HG02840 (cell line): ENCODE measurements at regions not wholly inside any gene's neighbourhood (a gene's known extent, or its start where the extent isn't known, plus 50 kb on each side); places are given as distances from the start of the nearest gene placed in this dataset.

Source experiments
- ATAC-seq: cut with Tn5 transposase; IDR thresholded peaks from one replicate; pipeline ENCODE4 v1.9.1; 2021; ENCODE audit warnings: mild to moderate bottlenecking, moderate library complexity, moderate number of reproducible peaks; ENCODE audit not compliant: unreplicated experiment, low FRiP score

DNA sequence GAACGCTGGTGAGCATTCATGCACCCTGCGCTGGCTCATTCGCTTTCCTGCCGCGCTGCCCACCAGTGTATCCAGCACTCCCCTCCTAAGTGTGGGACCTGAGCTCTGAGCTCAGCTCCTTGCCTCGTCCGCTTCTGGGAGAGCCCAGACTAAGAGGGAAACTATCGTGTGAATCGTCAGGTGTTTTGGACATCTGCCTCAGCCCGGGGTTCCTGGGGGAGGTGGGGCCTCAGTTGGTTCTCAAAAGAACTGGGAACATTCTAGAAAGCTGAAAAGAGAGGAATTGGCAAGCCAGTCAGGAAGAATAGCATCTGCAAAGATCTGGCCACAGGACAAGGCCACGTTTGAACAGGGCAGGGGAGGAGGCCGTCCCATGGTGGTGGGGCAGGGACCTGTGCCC is 205.4 kb upstream of the CIBAR2 start:
- ATAC-seq: no peak

DNA sequence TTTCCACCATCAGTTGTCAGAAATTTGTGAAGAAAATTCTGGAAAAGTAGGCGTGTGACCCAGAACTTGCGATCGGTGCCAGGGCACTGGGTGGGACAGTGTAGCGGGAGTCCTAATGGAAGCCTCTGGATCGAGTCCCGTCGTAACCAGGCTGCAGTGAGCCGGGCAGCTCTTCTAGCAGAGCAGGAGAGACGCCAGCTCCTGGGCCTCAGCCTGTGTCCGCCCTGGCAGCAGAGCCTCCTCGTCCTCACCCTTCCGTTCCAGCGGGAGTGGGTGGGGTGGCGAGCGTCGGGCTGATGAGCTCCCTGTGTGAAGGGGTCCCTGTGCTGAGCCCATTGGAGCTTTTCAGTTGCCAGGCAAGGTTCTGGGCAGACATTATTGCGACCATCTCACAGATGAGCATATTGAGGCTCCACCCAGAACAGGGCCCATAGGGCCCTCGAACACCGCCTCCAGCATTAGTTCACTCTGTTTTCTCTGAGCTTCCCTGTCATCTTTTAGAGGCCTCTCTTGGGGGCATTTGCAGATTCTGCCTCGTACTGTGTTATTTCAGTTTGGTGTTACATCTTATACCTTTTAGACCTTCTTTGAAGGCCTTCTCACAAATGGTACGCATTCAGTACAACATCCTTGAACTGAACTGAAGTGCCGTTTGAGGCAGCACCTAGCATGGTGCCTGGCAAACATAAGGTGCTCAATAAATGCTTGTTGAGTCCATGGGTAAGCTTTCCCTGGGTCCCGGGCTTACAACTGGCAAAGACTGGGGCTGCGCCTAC is 207.1 kb upstream of the CIBAR2 start:
- ATAC-seq: no peak

DNA sequence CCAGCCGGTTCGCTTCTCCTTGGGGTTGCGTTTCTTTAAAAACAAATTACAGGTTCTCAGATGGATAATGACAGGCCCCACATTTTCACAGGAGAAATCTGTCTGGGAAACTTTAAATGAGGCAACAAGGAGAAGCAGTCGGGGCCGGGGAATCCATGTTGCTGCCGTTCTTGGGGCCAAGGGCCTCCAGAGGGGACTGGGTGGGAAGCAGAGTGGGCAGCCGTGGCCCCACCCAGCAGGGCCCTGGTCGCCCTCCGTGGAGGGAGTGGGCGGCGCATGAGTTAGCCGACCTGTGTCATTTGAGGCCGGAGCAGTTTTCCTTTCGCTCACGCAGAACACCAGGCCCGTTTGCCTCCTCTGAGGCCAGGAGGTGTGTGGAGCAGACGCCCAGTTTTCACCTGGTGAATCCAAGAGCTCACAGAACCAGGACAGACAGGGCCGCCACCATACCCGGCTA is 207.7 kb upstream of the CIBAR2 start:
- no peak for ATAC-seq

DNA sequence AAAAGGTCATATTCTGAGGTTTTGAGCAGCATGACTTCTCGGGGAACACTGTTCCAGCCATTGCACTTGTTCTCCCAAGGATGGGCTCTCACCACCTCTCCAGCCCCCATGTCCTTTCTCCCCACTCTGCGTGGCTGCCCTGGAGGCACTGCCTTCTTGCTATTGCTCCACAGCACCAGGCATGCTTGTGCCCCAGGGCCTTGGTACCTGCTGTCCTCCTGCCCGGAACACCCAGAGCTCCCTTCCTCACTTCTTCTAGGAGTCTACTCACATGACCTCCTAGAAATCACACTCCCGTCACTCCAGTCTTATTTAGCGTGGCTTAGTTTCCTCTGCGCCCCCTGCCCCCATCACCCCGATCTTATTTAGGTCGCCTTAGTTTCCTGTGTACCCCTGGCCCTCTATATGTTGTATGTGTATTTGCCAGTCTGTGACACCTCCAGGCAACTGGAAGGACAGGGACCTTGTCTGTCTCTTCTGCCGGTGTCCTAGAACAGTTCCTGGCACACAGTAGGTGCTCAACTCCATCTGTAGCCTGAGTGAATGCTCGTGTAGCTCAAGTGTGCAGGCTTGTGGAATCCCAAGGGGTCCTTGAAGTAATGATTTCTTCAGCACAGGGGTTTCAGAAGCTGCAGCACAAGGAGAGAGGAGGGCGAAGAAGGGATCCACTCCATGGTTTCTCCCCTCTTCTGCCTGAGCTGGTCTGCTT is 208.6 kb upstream of the CIBAR2 start:
- no peak for ATAC-seq

DNA sequence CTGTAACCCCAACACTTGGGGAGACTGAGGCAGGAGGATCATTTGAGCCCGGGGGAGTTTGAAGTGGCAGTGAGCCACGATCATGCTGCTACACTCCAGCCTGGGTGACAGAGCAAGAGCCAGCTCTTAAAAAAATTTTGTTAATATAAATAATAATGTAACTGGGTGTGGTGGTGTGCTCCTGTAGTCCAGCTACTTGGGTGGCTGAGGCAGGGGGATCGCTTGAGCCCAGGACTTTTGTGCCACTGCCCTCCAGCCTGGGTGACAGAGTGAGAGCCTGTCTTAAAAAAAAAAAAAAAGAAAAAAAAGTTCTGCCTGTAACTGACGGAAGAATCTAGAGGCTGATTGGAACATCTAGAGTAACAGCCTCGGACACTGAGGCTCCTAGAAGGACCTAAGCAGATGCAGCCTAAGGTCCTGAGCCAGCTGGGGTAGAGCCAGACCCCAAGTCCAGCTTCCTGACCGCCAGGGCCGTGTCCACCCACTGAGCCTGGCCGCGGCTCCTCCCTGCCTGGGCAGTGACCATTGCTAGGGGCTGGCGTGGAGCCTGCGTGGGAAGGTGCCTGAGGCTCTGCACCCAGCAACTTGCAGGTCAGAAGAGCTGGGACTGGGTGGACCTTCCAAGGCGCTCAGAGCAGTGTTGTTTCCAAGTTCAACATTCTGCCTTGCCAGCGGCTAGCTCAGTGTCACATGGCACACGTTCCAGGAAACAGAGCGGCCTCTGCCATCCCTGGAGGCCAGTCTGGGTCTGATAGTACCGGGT is 209.4 kb upstream of the CIBAR2 start:
- no peak for ATAC-seq

DNA sequence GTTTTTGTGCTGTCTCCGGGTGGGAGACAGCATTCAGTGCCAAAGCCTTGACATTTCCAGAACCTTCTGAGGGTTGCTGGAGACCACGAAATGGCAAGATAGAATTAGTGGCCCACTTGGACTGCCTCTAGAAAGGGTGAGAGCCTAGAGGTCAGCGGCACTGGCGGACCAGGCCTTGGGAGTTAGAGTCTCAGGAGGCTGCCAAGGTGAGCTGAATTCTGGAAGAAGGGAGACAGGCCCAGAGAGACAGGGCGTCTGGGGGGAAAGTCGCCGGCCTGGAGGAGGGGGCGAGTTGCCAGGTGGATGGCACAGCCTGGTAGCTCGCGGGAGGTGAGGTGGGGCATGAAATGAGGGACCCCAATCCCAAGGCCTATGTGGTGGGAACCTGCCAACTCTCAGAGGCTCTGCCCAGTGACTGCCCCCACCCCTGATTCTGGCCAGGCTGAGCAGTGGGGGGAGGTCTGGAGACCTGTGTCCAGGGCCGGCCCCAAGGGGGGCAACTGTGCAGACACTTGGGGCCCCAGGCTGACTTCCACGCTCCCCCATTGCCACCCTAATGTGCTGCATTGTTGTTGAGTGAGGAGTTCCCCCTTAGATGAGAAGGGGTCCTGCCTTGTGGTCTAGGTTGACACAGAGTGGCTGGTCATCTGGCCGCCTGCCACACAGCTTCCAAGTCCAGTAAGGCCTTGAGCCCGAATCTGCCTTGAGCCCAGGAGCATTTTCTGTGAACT is 211.1 kb upstream of the CIBAR2 start:
- no peak for ATAC-seq

DNA sequence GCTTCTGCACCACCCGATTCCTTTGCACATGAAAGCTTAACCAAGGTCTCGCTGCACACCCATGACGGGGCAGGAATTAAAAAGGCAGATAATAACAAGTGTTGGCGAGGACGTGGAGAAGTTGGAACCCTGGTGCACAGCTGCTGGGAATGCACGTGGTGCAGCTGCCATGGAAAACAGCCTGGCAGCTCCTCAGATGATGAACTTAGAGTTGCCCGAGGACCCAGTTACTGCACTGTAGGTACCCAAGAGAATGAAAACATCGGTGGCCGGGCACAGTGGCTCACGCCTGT is 211.6 kb upstream of the CIBAR2 start:
- ATAC-seq: no peak

DNA sequence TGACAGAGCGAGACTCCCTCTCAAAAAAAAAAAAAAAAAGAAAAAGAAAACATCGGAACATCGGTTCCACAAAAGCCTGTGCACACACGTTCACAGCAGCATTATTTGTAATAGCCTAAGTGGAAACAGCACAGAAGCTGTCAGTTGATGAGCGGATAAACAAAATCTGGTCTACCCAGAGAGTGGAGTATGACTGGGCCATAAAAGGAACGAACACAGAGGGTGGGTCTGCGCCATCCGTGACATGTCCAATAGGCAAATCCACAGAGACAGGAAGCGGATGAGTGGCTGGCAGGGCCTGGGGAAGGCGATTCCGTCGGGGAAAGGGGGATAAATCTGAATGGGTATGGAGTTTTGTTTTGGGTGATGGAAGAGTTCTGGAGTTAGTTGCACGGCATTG is 212.2 kb upstream of the CIBAR2 start:
- ATAC-seq: no peak

DNA sequence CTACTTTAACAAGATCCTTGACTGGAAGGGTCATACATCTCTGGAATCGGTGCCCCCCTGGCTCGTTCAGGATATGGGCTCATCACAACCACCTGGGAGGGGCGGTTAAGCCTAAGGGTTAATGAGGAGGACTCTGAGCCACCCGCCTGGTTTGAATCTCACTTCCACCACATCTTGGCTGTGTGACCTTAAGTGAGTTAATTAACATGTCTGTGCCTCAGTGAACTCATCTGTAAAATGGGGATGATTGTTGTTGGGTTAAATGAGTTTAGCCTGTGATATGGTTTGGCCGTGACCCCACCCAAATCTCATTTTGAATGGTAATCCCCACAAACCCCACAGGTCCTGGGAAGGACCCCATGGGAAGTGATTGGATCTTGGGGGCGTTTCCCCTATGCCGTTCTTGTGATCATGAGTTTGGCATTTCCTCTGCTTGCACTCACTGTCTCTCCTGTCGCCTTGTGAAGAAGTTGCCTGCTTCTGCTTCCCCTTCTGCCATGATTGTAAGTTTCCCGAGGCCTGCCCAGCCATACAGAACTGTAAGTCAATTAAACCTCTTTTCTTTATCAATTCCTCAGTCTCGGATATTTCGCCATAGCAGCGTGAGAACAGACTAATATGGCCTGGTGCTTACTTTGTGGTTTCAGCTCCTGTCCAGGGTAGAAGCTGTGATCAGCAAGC is 214.0 kb upstream of the CIBAR2 start:
- no peak for ATAC-seq

DNA sequence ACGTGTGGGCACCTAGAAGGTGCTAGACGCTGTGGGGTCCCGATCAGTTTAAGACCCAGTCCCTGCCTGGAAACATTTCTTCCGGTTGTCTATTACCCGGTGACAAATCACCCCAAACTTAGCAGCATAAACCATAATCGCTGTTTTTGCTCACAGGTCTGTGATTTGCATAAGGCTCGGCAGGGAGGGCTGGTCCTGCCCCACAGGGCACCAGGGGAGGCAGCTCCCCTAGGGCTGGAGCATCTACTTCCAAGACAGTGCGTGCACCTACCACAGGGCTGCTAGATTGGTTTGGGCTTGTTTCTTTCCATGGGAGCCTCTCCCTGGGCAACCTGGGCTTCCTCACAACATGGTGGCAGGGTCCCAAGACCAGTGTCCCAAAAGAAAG is 214.5 kb upstream of the CIBAR2 start:
- no peak for ATAC-seq

DNA sequence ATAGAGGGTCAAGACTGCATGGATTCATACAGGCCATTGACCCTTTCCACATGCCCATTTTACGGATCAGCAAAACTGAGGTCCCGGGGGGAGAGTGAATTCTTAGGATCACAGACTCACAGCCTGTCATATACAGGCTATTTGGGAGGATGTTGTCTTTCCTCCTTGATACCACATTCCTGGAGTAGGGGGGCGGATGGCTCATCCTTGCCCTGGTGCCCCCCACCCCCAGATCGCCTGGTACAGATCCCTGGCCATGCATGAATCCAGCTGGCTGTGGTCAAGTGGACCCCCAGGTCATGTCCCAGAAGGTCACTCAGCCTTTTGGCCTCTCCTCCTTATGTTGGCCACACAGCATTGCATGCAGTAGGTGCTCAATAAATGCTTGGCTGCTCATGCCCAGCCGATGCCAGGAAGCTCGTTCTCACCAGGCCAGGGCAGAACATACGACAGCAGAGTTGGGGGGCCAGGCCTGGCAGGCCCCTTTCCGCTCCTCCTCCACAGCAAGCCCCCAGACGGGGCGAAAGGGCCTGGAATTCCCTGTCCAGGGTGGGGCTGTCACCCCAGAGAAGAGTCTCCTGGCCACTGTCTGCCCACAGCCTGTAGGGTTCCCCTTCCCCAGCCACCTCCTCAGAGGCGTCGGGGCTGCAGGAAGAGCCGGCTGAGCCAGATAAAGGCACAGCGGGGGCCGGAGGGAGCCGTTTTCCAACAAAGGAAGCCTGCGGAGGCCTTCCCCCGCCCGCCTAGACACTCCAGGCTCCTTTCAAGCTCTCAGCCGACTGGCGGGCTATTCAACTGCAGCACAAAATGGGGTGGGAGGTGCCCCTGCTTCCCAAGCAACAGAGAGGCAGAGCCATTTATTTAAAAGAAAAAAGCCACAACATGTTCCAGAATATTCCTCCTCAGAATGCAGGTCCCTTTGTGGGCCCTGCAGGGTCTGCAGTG is 215.7 kb upstream of the CIBAR2 start:
- no peak for ATAC-seq

DNA sequence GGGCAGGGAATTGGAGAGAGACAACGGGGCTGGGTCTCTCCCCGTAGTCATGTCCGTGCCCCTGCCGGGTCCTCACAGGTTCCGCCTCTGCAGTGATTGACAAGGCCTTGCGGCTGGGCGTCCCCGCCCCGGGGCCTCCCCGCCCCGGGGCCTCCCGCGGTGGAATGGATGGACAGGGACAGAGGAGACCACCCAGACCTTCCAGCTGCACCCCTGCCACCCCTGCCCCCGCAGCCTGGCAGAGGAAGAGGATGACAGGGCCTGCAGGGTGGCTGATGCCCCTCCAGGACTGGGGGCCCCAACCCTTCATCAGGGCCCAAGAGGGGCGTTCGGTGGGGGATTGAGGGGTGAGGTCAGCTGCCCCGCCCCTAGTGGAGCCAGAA is 216.4 kb upstream of the CIBAR2 start:
- ATAC-seq: no peak

DNA sequence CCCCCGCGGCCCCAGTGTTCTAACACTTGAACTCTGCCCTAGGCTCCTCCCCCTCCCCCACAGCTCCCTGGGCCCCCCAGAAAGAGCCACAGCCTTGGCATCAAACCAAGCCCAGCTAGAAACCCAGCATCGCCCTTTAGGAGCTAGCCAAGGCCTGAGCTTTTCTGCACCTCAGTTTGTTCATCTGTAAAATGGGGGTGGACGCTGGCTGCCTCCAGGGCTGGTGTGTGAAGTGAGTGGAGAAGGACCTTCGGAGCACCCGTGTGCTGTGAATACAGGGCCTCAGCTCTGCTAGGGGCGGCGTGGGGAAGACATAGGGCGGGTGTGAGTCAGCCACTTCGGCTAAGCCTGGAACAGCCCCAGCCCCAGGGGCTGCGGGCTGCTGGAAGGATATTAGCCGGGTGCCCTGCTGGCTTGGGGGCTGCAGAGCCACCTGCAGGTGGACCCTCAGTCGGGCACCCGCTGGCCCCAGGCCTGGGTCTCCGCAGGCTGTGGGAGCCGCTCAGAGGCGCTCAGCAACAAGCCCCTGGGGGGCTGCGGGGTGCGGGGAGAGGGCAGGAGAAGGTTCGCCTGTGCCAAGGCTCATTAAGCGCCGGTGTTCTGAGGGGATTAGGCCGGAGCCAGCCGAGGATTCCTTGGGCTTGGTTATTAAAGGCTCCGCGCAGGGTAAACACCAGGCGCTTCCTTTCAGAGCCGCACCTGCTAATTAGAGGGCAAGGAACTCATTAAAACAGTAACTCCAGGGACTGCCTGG is 217.0 kb upstream of the CIBAR2 start:
- ATAC-seq: no peak

DNA sequence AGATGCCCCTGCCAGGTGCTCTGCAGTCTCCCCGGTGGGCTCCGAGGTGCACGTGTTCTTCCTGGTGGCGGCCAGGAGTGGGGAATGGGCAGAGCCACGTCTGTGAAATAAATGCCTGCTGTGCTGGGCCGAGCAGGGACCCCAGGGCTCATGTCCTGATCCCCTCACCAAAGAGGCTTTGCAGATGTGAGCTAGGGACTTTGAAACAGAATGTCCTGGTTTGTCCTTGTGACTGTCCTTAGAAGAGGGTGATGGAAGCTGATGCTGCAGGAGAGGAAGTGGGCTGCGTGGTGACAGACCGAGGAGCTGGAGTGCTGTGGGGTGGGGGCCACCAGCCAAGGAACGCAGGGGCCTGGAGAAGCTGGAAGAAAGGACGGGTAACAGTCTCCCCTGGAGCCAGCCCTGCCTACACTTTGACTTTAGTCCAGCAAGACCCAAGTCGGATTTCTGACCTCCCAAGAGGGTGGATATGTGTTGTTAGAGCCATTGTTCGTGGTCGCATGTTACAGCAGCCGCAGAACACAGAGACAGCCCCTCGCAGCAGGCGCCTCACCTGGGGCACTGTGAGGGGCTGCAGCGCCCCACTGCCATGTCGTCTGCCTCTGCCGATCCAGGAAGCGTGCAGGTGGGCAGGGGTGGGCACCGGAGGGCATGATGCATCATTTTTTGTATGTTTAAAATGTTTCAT is 217.9 kb upstream of the CIBAR2 start:
- no peak for ATAC-seq

DNA sequence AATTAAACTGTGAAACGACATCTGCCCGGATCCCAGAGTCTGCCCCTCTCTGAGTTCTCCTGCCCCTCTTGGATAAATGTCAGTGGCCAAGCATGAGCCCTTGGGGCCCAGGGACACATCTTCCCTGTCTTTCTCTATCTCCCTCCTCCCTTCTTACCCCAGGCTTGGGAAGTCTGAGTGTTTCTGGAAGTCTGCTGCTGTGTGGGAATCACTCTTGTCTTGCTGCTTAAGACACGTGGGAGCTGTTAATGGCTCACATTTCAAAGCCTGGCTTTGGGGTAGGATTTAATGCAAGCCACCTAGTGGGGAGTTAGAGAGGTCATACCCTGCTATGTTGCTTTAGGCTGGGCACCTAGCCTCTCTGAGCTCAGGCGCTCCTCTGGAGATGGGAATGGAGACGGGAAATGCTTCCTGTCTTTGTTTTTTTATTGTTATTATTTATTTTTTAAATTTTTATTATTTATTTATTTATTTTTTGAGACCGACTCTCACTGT is 218.5 kb upstream of the CIBAR2 start:
- ATAC-seq: no peak

DNA sequence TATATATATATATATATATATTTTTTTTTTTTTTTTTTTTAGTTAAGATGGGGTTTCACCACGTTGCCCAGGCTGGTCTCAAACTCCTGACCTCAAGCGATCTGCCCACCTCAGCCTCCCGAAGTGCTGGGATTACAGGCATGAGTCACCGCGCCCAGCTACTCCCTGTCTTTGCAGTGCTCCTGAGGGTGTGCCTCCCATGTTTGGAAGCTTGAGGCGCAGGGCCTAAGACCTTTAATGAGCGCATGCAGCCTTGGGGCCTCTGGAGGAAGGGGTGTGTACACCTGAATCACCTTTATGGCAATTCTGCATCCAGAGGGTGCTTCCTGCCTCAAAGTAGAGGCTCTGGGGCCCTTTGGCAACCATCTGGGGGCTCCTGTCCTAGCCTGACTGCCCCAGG is 219.4 kb upstream of the CIBAR2 start:
- ATAC-seq: no peak

DNA sequence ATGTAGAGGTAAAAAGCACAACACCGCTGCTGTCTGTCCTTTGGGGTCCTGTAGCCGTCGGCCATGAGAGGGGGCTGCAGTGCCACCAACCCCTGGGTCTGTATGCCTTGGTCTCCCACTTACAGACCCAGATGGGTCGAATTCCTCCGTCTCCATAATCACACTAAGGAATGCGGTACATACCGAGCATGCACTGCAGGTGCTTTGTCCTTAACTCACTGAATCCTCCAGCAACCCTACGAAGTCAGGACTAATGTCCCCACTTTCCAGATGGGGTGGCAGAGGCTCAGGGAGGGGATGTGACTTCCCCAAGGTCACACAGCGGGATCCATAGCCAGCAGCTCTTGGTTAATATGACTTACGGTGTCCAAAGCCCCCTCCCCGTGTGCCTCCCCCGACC is 219.9 kb upstream of the CIBAR2 start:
- ATAC-seq: no peak

DNA sequence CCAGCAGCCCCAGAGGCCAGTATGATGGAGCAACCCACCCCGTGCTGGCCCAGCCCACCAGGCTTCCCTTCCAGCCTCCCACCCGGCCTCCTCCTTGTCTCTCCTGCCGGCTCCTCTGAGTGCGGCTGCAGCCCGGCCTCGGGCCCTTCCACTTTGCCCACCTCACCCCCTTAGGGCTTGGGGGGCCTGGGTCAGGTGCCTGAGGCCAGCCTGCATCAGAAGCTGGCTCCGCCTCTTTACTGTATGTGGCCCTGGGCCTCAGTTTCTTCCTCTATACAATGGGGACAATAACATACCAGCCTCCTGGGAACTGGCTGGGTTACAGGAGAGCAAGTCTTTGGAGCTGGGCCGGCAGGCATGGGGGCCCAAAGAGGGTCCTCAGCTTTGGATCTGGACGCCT is 221.1 kb upstream of the CIBAR2 start:
- ATAC-seq: no peak
